Kidney epithelial cell (primary cell): ENCODE measurements at regions not wholly inside any gene's neighbourhood (a gene's known extent, or its start where the extent isn't known, plus 50 kb on each side); places are given as distances from the start of the nearest gene placed in this dataset.

Experiments
- DNase-seq: peaks from one replicate; pipeline ENCODE4 v3.0.0-alpha.2; 2010; ENCODE audit warnings: low read depth
- H3K27me3 ChIP-seq: 2 replicates; pipeline ENCODE4 v1.6.0; 2011; ENCODE audit warnings: low read length; ENCODE audit not compliant: control insufficient read depth, insufficient read depth
- H3K36me3 ChIP-seq: 2 replicates; pipeline ENCODE4 v1.5.1; 2011; ENCODE audit warnings: low read length; ENCODE audit not compliant: control insufficient read depth, insufficient read depth
- H3K4me3 ChIP-seq: 2 replicates; pipeline ENCODE4 v1.5.1; 2011; ENCODE audit warnings: low read depth, mild to moderate bottlenecking, control low read depth, low read length
- TF ChIP-seq, protein P1 (sequence below): IDR thresholded peaks from 2 replicates; pipeline ENCODE4 v1.5.1; 2011; ENCODE audit warnings: mild to moderate bottlenecking, moderate library complexity, low read length, control low read depth, inconsistent platforms; ENCODE audit not compliant: insufficient read depth, poor library complexity, severe bottlenecking

DNA sequence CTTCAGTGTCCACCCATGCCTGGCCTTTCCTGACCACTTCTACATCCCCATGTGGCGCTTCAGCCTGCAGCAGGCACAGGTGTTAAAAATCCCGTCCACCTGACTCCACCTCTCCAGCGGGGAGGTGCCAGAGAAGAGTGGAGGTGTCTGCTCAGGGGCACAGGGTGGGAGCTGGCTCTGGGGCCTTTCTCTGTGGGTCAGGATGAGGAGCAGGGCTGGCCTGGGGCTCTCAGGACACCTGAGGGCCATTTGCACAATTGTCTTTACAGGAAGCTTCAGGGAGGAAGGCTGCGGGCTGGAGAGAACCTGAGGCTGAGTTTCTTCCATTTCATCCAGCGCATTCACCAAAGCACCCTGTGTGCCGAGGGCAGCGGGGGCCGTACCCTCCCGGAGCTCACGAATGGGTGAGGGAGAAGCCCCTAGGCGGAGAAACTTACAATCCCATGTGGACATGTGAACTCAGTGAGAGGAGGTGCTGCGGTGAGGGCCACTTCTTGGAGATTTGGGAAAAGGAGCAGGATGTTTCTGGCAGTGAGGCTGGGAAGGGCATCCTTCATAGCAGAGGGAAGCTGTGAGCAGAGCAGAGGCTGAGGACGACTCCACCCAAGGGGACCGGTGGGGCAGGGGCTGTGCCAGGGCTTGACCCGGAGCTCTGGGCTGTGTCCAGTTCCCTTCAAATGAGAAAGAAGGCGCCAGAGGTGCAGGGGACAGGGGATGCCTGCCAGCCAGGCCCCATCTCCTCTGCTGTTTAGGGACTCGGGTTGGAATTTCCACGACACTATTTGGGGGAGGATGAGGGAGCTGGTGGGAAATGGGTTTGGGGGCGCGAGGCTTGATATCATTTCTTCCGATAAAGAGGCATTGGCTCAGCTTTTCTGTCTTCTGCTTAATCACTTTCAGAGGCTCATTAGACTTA, 155.2 kb upstream of the MYCN start:
- no peak for DNase-seq
- no peak overlapping the region for H3K4me3 ChIP-seq
- H3K27me3 ChIP-seq: no peaks in the 10 kb centered on the region
- TF ChIP-seq, protein P1, sequence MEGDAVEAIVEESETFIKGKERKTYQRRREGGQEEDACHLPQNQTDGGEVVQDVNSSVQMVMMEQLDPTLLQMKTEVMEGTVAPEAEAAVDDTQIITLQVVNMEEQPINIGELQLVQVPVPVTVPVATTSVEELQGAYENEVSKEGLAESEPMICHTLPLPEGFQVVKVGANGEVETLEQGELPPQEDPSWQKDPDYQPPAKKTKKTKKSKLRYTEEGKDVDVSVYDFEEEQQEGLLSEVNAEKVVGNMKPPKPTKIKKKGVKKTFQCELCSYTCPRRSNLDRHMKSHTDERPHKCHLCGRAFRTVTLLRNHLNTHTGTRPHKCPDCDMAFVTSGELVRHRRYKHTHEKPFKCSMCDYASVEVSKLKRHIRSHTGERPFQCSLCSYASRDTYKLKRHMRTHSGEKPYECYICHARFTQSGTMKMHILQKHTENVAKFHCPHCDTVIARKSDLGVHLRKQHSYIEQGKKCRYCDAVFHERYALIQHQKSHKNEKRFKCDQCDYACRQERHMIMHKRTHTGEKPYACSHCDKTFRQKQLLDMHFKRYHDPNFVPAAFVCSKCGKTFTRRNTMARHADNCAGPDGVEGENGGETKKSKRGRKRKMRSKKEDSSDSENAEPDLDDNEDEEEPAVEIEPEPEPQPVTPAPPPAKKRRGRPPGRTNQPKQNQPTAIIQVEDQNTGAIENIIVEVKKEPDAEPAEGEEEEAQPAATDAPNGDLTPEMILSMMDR: no peak
- H3K36me3 ChIP-seq: no peaks in the 10 kb centered on the region

DNA sequence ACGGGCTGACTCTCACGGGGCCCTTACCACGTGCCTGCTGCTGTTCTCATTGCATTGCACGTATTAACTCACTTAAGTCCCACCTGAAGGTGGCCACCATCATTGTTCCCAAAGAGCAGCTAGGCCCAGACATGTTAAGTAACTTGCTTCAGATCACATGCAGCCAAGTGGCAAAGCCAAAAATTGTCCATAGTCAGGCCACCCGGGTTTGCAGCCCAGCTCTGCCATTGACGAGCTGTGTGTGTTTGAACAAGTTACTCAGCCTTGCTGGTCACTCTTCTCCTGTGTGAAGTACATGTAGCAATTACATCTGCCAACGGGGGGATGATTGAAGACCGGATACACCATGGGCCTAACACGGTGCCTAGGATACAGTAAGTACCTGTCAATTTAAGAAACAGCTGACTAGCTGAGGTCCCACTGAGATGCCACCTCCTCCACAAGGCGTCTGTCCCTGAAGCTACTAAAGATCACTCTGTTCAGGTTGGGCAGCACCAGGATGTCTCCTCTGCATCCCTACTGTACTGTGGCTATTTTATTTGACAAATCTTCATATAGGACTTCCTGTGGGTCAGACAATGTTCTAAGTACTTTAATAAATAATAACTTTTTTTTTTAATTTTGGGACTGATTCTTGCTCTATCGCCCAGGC, 154.2 kb upstream of the MYCN start:
- no peak overlapping the region for H3K4me3 ChIP-seq
- TF ChIP-seq, protein P1: no peak
- H3K27me3 ChIP-seq: no peaks in the 10 kb centered on the region
- DNase-seq: no peak
- H3K36me3 ChIP-seq: no peaks in the 10 kb centered on the region

DNA sequence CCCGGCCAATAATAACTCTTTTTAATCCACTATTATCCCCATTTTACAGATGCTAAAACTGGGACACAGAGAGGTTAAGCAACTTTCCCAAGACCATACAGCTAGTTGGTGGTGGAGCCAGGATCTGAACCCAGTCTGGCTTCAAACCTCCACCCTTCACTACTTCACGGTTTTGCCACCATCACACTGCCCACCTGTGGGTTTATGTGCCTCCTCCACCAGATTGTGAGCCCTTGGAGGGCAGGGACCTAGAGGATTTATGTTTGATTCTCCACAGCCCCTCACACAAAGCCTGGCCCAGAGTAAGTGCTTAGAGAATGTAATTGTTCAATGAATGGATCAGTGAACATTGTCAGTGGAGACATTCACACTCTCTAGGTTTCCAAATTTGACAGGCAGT, 153.4 kb upstream of the MYCN start:
- no peaks in the 10 kb centered on the region for H3K27me3 ChIP-seq

DNA sequence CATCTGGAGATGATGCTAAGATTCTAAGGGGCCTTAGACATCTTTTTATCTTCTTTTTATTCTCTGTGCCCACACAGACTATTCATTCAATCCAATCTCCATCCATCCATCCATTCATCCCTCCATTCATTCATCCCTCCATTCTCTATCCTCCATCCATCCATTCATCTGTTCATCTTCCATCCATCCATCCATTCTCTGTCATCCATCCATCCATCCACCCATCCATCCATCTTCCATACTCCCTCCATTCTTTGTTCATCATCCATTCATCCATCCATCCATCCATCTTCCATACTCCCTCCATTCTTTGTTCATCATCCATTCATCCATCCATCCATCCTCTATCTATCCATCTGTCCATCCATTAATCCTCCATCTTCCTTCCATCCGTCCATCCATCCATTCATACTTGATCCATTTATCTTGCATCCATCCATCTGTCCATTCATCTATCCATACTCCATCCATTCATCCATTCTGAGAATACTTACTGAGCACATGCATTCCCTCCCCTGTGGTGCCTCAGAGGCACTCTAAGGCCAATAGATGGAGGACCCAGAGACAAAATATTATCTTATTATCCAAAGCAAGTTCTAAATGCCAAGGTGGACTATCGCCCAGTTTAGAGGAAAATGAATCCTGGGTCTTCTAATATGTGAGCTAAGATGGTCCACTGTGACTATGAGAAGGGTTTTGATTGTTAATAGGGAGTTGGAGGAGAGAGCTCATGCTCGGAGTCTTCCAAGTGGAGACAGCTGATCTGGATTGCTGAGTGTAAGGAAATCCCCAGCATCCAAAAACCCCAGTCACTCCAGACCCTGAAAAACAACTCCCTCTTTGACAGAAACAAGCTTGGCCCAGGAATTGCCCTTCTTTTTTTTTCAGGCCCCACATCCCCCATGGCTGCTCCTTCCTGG, 152.6 kb upstream of the MYCN start:
- TF ChIP-seq, protein P1: no peak
- DNase-seq: no peak
- H3K27me3 ChIP-seq: no peaks in the 10 kb centered on the region
- no peak overlapping the region for H3K4me3 ChIP-seq
- no peaks in the 10 kb centered on the region for H3K36me3 ChIP-seq

More for the DNA sequence above, 153.4 kb upstream of the MYCN start:
- TF ChIP-seq, protein P1: no peak
- Histone ChIP-seq H3K36me3 (no peaks in the 10 kb centered on the region), H3K4me3 (no peak overlapping the region)
- DNase-seq: no peak

DNA sequence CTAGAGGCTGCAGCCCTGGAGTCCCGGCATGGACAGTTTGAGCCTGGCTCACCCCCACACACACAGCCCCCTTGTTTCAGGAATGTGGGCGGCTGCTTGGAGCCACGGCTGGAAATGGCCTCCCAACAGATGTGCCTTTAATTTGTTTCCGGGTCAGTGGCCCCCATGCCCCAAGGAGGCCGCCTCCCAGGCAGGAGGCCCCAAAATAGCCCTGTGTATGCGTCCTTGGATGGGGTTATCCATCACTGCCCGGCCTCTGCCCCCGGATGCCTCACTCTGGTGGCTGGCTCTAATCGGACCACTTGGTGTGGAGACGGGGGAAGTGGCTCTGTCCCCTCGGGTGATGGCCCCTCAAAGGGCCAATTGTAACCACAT, 151.9 kb upstream of the MYCN start:
- Histone ChIP-seq H3K4me3 (no peak overlapping the region), H3K36me3 (no peaks in the 10 kb centered on the region), H3K27me3 (no peaks in the 10 kb centered on the region)
- no peak for DNase-seq
- TF ChIP-seq, protein P1: no peak
